Daoy (cell line): ENCODE measurements at regions not wholly inside any gene's neighbourhood (a gene's known extent, or its start where the extent isn't known, plus 50 kb on each side); places are given as distances from the start of the nearest gene placed in this dataset.
A peak's percentile ranks its signal among the peaks of the same experiment; 100 is the strongest.
"Not testable (repeated sequence)": the region's sequence is repeated elsewhere in the genome, so short reads cannot be mapped to it uniquely, and the experiment has no call there.

ENCODE experiments used
- DNase-seq: peaks from one replicate; pipeline ENCODE4 v3.0.0-alpha.2; 2015; ENCODE audit warnings: low read depth

DNA sequence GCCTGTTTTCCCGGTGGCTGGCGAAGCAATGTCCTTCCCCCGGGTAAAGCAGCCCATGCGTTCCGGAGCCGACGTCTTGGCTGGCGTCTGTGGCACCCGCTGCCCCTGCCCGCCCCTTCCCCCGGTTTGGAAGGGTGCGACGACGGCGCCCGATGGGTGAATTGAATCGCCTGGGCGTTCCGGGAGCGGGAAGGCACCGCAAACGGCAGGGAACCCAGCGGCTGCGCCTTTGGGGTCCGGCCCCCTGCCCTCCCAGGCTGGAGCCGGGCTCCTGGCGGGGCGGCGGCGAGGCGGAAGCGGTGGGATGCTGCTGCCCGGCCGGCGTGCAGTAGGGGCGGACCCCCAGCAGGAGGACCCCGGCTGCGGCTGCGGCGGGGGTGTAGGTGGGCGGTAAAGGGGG, 123.6 kb upstream of the RHOU start:
- DNase-seq, result not testable (repeated sequence)

DNA sequence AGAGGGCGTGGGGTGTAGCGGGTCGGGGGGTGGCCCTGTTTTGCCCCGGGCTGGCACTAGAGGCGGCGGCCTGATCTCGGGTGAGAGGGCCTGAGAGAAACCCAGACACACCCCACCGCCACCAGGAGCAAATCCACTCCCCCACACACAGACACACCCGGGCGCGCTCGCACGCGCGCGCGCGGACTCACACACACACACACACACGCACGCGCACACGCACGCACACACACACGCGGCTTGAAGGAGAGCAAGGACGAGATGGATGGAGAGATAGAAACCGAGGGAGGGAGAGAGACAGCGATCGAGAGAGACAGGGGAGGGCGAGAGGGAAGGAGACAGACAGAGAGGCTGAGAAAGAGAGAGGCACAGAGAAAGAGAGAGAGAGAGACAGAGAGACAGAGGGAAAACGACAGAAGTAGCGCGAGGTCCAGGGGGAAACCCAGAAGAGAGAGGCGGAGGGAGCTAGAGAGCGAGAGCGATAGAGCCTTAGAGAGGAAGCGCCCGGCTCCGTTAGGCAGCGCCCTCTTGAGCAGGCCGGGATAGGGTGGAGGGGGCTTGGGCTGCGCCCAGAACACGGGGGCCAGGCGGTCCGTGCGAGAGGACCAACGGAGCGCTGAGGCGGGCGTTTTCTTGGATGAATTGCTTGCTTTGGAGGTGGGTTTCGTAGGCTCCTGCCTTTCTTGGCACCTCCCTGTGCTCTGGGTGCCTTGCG, 113.1 kb upstream of the RHOU start:
- not testable (repeated sequence) for DNase-seq

- not testable (repeated sequence) for DNase-seq
These were observed 108.8 kb upstream of the RHOU start for GRCh38 chr1:228626481-228626880.

DNA sequence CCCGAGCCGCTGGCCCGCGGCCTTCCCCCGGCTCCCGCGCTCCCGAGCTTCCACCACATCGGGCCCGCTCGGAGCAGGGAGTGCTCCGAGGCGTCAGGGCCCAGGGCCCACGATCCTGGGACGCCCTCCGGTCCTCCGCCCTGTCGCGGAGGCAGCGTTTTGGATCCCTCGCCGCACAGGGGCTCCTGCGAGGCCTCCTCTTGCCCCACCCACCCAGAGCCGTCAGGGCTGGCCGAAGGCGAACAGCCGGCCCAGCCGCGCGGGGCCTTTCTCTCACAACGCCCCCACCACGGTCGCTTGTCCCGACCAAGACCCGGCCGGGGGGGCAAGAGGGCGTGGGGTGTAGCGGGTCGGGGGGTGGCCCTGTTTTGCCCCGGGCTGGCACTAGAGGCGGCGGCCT, 102.4 kb upstream of the RHOU start:
- not testable (repeated sequence) for DNase-seq

DNA sequence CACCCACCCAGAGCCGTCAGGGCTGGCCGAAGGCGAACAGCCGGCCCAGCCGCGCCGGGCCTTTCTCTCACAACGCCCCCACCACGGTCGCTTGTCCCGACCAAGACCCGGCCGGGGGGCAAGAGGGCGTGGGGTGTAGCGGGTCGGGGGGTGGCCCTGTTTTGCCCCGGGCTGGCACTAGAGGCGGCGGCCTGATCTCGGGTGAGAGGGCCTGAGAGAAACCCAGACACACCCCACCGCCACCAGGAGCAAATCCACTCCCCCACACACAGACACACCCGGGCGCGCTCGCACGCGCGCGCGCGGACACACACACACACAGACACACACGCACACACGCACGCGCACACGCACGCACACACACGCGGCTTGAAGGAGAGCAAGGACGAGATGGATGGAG, 100.0 kb upstream of the RHOU start:
- peak; percentile 71 for DNase-seq

DNA sequence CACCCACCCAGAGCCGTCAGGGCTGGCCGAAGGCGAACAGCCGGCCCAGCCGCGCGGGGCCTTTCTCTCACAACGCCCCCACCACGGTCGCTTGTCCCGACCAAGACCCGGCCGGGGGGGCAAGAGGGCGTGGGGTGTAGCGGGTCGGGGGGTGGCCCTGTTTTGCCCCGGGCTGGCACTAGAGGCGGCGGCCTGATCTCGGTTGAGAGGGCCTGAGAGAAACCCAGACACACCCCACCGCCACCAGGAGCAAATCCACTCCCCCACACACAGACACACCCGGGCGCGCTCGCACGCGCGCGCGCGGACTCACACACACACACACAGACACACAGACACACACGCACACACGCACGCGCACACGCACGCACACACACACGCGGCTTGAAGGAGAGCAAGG, 97.8 kb upstream of the RHOU start:
- not testable (repeated sequence) for DNase-seq

- DNase-seq, result peak; percentile 73
These were observed 88.4 kb upstream of the RHOU start for GRCh38 chr1:228646717-228647522.

- DNase-seq, result peak; percentile 82
These were observed 87.5 kb upstream of the RHOU start for GRCh38 chr1:228647523-228648444.

- no peak for DNase-seq
These were observed 86.5 kb upstream of the RHOU start for GRCh38 chr1:228648647-228649383.

GRCh38 chr1:228650141-228650540, 85.1 kb upstream of the RHOU start:
- DNase-seq, result no peak

DNA sequence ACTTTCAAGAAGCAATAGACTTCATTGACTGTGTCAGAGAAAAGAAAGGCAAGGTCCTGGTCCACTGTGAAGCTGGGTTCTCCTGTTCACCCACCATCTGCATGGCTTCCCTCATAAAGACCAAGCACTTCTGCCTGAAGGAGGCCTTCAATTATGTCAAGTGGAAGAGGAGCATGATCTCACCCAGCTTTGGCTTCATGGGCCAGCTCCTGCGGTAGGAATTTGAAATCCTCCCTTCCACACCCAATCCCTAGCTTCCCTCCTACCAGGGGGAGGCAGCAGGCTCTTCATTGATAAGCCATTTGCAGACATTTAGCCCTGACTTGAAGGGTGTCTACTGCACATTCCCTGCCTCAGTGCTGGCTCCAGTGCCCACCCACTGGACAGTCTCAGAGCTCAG, 84.3 kb upstream of the RHOU start:
- no peak for DNase-seq

GRCh38 chr1:228652116-228652515, 83.2 kb upstream of the RHOU start:
- no peak for DNase-seq

DNA sequence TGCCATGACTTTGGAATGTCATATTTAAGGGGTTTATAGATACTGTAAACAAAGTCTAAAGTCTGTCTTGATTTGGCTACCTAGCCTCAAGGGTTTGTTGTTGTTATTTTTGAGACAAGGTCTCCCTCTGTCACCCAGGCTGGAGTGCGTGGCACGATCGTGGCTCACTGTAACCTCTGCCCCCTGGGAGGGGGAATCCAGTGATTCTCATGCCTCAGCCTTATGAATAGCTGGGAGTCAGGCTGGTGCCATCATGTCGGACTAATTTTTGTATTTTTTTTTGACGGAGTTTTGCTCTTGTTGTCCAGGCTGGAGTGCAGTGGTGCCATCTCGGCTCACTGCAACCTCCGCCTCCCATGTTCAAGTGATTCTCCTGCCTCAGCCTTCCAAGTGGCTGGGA, 82.2 kb upstream of the RHOU start:
- DNase-seq, result not testable (repeated sequence)

DNA sequence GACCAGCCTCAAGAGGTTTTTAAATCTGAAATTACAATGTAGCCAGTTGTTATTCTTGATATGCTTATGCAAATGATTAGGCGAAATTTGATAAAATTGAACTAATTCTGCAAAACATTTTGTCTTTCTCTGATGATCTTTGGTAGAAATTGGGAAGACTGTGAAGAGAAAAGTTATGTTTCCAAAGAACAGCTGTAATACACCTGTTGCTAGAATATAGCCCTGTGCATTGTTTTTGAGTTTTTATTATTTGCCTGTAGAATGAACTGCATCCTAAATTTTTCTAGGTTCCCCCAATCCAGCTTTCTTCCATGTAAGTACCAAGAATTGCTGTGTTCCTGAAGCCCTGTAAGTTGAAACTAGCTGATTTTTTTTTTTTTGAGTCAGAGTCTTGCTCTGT, 81.5 kb upstream of the RHOU start:
- no peak for DNase-seq

DNA sequence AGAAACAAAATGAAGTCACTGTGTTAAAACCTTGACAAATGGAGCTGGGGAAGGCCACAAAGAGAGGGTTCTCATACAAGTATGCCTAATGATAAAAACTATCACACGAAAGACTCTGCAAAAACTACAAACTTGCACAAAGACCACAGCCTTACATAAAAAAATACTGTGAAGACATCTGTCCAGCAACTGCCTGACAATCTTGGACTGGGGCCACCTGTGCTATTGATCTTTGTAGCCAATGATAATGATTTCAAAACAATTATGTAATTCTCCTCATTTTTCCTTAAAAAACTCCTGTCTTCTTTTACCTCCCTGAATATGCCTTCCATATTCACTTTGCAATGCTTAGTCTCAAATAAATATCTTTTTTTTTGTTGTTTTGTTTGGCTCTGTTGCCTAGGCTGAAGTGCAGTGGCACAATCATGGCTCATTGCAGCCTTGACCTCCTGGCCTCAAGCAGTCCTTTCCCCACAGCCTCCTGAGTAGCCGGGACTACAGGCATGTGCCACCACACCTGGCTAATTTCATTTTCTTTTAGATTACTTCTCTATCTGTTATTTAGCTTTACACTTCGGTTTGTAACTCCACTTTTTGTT, 79.4 kb upstream of the RHOU start:
- no peak for DNase-seq

DNA sequence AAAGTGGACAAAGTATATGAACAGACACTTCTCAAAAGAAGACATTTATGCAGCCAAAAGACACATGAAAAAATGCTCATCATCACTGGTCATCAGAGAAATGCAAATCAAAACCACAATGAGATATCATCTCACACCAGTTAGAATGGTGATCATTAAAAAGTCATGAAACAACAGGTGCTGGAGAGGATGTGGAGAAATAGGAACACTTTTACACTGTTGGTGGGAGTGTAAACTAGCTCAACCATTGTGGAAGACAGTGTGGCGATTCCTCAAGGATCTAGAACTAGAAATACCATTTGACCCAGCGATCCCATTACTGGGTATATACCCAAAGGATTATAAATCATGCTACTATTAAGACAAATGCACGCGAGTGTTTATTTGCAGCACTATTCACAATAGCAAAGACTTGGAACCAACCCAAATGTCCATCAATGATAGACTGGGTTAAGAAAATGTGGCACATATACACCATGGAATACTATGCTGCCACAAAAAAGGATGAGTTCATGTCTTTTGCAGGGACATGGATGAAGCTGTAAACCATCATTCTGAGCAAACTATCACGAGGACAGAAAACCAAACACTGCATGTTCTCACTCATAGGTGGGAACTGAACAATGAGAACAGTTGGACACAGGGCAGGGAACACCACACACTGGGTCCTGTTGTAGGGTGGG, 73.1 kb upstream of the RHOU start:
- DNase-seq, result not testable (repeated sequence)

DNA sequence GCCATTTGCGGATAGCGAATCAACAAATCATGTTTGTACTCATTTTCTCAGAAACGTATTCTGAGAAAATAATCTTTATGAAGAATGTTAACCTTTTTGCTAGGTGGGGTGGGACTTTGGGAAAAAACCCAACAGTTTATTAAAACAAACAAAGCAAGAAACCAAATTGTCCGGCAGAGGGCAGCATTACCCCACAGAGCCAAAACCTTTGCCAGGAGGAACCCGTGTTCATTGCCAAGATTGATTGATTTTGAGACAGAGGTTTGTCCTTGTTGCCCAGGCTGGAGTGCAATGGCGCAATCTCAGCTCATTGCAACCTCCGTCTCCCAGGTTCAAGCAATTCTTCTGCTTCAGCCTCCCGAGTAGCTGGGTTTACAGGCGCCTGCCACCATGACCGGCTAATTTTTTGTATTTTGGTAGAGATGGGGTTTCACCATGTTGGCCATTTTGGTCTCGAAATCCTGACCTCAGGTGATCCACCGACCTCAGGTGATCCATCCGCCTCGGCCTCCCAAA, 70.8 kb upstream of the RHOU start:
- DNase-seq, result peak; percentile 70

GRCh38 chr1:228666686-228667623, 68.3 kb upstream of the RHOU start:
- DNase-seq, result no peak
